ENCODE measurements at regions not wholly inside any gene's neighbourhood (a gene's known extent, or its start where the extent isn't known, plus 50 kb on each side); places are given as distances from the start of the nearest gene placed in this dataset.
"Not testable (repeated sequence)": the region's sequence is repeated elsewhere in the genome, so short reads cannot be mapped to it uniquely, and the experiment has no call there.

- ATAC-seq (no peak), DNase-seq (ENCODE audit: low read depth, low spot score) (no peak)
- Histone ChIP-seq H3K9me3 (ENCODE audit: control insufficient read depth, insufficient read depth, low read depth, low read length) (no peaks in the 10 kb centered on the region), H3K27ac (ENCODE audit: low read length) (no peak overlapping the region), H3K4me1 (ENCODE audit: control insufficient read depth, insufficient read depth, low read length) (no peaks in the 10 kb centered on the region), H3K36me3 (ENCODE audit: control insufficient read depth, insufficient read depth, low read length) (no peaks in the 10 kb centered on the region), H3K27me3 (ENCODE audit: control insufficient read depth, insufficient read depth, low read length) (no peaks in the 10 kb centered on the region), H3K4me3 (ENCODE audit: low read depth in 2 of 2, low read length in 2 of 2) (no peak overlapping the region)
- POLR2A ChIA-PET = no interaction called here
- BruUV-seq (replicated peaks) = no TSS peak
- intact Hi-C loops (cut with micrococcal nuclease; ENCODE audit: unreplicated experiment) = no loop called here
- CTCF ChIA-PET = no interaction called here
- in situ Hi-C loops (cut with HindIII; ENCODE audit: low pct_unique_long_range_greater_than_20kb, low sequenced_read_pairs) = no loop called here
- TF ChIP-seq, protein P1, sequence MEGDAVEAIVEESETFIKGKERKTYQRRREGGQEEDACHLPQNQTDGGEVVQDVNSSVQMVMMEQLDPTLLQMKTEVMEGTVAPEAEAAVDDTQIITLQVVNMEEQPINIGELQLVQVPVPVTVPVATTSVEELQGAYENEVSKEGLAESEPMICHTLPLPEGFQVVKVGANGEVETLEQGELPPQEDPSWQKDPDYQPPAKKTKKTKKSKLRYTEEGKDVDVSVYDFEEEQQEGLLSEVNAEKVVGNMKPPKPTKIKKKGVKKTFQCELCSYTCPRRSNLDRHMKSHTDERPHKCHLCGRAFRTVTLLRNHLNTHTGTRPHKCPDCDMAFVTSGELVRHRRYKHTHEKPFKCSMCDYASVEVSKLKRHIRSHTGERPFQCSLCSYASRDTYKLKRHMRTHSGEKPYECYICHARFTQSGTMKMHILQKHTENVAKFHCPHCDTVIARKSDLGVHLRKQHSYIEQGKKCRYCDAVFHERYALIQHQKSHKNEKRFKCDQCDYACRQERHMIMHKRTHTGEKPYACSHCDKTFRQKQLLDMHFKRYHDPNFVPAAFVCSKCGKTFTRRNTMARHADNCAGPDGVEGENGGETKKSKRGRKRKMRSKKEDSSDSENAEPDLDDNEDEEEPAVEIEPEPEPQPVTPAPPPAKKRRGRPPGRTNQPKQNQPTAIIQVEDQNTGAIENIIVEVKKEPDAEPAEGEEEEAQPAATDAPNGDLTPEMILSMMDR (IDR thresholded peaks at IDR 0.05) = no peak
- TF ChIP-seq SIN3A (IDR thresholded peaks at IDR 0.05; ENCODE audit: borderline replicate concordance, insufficient read depth, low read depth, low read length) (no peak), REST (IDR thresholded peaks at IDR 0.05; ENCODE audit: insufficient read depth in 1 of 2, low read depth in 2 of 2, low read length in 1 of 2) (no peak), TCF7L2 (IDR thresholded peaks at IDR 0.05; ENCODE audit: low read depth, low read length) (no peak), POLR2AphosphoS5 (IDR thresholded peaks at IDR 0.05; ENCODE audit: low read depth, low read length) (no peak)
Observed at GRCh38 chr3:16770792-16771191, 114.0 kb upstream of the PLCL2 start.

DNA sequence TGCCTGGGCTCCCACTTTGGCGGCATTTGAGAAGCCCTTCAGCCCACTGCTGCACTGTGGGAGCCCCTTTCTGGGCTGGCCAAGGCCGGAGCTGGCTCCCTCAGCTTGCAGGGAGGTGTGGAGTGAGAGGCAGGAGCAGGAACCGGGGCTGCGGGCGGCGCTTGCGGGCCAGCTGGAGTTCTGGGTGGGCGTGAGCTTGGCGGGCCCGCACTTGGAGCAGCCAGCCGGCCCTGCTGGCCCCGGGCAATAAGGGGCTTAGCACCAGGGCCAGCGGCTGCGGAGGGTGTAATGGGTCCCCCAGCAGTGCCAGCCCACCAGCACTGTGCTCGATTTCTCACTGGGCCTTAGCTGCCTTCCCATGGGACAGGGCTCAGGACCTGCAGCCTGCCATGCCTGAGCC is 111.2 kb upstream of the PLCL2 start:
- intact Hi-C loops (cut with micrococcal nuclease; ENCODE audit: unreplicated experiment); H3K4me3 ChIP-seq (ENCODE audit: low read depth in 2 of 2, low read length in 2 of 2); in situ Hi-C loops (cut with HindIII; ENCODE audit: low pct_unique_long_range_greater_than_20kb, low sequenced_read_pairs); H3K4me1 ChIP-seq (ENCODE audit: control insufficient read depth, insufficient read depth, low read length); POLR2A ChIA-PET; H3K36me3 ChIP-seq (ENCODE audit: control insufficient read depth, insufficient read depth, low read length); BruUV-seq (replicated peaks); H3K27ac ChIP-seq (ENCODE audit: low read length); DNase-seq (ENCODE audit: low read depth, low spot score); H3K27me3 ChIP-seq (ENCODE audit: control insufficient read depth, insufficient read depth, low read length); ATAC-seq; H3K9me3 ChIP-seq (ENCODE audit: control insufficient read depth, insufficient read depth, low read depth, low read length); CTCF ChIA-PET: not testable (repeated sequence)

DNA sequence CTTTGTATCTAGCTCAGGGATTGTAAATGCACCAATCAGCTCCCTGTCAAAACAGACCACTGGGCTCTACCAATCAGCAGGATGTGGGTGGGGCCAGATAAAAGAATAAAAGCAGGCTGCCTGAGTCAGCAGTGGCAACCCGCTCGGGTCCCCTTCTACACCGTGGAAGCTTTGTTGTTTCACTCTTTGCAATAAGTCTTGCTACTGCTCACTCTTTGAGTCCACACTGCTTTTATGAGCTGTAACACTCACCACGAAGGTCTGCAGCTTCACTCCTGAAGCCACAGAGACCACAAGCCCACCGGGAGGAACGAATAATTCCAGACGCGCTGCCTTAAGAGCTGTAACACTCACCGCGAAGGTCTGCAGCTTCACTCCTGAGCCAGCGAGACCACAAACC is 110.2 kb upstream of the PLCL2 start:
- H3K27ac ChIP-seq (ENCODE audit: low read length); H3K4me3 ChIP-seq (ENCODE audit: low read depth in 2 of 2, low read length in 2 of 2); POLR2A ChIA-PET; intact Hi-C loops (cut with micrococcal nuclease; ENCODE audit: unreplicated experiment); BruUV-seq (replicated peaks); CTCF ChIA-PET; H3K9me3 ChIP-seq (ENCODE audit: control insufficient read depth, insufficient read depth, low read depth, low read length); ATAC-seq; H3K36me3 ChIP-seq (ENCODE audit: control insufficient read depth, insufficient read depth, low read length); H3K4me1 ChIP-seq (ENCODE audit: control insufficient read depth, insufficient read depth, low read length); DNase-seq (ENCODE audit: low read depth, low spot score); H3K27me3 ChIP-seq (ENCODE audit: control insufficient read depth, insufficient read depth, low read length); in situ Hi-C loops (cut with HindIII; ENCODE audit: low pct_unique_long_range_greater_than_20kb, low sequenced_read_pairs): not testable (repeated sequence)

Data from Panc1 (cell line).